HepG2 (cell line): ENCODE measurements at regions not wholly inside any gene's neighbourhood (a gene's known extent, or its start where the extent isn't known, plus 50 kb on each side); places are given as distances from the start of the nearest gene placed in this dataset.

Experiments used
- ZNF737 ChIP-seq: sonication (generic); formaldehyde crosslinking; IDR thresholded peaks from 2 replicates; pipeline ENCODE4 v1.5.0; 2020; ENCODE audit warnings: missing genetic modification reagents, mild to moderate bottlenecking, borderline replicate concordance
- TF ChIP-seq, protein P1 (sequence below), 2 experiments: sonication (generic) in 1 of 2; formaldehyde crosslinking in 1 of 2; IDR thresholded peaks; 2 replicates each; pipeline versions ENCODE4 v1.4.0 to v1.6.1; 2018 to 2020; ENCODE audit warnings: missing genetic modification reagents in 2 of 2, borderline replicate concordance in 1 of 2, low read depth in 1 of 2, mild to moderate bottlenecking in 1 of 2, missing biosample characterization in 1 of 2
- TF ChIP-seq, protein P2 (sequence below): sonication (generic); formaldehyde crosslinking; IDR thresholded peaks from 2 replicates; pipeline ENCODE4 v1.5.0; 2020; ENCODE audit warnings: missing genetic modification reagents, mild to moderate bottlenecking, borderline replicate concordance
- TF ChIP-seq, protein P3 (sequence below): sonication (generic); formaldehyde crosslinking; IDR thresholded peaks from 2 replicates; pipeline ENCODE4 v1.4.0; 2020; ENCODE audit warnings: missing genetic modification reagents, borderline replicate concordance

DNA sequence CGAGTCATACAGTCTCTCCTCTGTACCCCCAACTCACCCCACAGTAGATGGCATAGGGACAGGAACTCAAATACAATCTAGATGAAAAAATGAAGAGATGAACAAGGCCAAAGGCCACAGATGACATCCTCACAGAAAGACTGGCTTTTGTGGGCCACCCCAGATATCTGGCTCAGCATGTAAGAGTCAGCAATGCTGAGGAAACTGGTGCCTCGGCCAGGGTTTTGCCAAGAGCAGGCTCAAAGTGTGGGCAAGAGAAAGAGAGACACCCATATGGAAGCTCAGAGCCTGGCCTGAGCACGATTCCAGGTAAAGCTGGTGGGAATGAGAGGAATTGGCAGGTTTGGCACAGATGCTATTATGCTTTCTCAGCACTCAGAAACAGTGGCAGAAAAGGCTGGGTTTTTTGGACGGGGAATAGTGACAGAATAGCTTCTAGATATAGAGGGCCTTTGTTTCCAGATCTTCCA lies 460.6 kb downstream of the FOXO1 start (continued):
- TF ChIP-seq, protein P1, sequence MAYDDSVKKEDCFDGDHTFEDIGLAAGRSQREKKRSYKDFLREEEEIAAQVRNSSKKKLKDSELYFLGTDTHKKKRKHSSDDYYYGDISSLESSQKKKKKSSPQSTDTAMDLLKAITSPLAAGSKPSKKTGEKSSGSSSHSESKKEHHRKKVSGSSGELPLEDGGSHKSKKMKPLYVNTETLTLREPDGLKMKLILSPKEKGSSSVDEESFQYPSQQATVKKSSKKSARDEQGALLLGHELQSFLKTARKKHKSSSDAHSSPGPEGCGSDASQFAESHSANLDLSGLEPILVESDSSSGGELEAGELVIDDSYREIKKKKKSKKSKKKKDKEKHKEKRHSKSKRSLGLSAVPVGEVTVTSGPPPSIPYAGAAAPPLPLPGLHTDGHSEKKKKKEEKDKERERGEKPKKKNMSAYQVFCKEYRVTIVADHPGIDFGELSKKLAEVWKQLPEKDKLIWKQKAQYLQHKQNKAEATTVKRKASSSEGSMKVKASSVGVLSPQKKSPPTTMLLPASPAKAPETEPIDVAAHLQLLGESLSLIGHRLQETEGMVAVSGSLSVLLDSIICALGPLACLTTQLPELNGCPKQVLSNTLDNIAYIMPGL (CRISPR knock-in tag; IDR thresholded peaks at IDR 0.05; ENCODE audit: borderline replicate concordance in 1 of 2, low read depth in 1 of 2) = no peak
- TF ChIP-seq, protein P2, sequence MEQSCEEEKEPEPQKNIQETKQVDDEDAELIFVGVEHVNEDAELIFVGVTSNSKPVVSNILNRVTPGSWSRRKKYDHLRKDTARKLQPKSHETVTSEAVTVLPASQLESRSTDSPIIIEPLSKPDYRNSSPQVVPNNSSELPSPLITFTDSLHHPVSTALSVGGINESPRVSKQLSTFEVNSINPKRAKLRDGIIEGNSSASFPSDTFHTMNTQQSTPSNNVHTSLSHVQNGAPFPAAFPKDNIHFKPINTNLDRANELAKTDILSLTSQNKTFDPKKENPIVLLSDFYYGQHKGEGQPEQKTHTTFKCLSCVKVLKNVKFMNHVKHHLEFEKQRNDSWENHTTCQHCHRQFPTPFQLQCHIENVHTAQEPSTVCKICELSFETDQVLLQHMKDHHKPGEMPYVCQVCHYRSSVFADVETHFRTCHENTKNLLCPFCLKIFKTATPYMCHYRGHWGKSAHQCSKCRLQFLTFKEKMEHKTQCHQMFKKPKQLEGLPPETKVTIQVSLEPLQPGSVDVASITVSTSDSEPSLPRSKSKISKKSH (CRISPR knock-in tag) = no peak
- TF ChIP-seq ZNF737 (CRISPR knock-in tag) = no peak
- TF ChIP-seq, protein P3, sequence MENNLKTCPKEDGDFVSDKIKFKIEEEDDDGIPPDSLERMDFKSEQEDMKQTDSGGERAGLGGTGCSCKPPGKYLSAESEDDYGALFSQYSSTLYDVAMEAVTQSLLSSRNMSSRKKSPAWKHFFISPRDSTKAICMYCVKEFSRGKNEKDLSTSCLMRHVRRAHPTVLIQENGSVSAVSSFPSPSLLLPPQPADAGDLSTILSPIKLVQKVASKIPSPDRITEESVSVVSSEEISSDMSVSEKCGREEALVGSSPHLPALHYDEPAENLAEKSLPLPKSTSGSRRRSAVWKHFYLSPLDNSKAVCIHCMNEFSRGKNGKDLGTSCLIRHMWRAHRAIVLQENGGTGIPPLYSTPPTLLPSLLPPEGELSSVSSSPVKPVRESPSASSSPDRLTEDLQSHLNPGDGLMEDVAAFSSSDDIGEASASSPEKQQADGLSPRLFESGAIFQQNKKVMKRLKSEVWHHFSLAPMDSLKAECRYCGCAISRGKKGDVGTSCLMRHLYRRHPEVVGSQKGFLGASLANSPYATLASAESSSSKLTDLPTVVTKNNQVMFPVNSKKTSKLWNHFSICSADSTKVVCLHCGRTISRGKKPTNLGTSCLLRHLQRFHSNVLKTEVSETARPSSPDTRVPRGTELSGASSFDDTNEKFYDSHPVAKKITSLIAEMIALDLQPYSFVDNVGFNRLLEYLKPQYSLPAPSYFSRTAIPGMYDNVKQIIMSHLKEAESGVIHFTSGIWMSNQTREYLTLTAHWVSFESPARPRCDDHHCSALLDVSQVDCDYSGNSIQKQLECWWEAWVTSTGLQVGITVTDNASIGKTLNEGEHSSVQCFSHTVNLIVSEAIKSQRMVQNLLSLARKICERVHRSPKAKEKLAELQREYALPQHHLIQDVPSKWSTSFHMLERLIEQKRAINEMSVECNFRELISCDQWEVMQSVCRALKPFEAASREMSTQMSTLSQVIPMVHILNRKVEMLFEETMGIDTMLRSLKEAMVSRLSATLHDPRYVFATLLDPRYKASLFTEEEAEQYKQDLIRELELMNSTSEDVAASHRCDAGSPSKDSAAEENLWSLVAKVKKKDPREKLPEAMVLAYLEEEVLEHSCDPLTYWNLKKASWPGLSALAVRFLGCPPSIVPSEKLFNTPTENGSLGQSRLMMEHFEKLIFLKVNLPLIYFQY (CRISPR knock-in tag) = no peak
